ENCODE measurements at regions not wholly inside any gene's neighbourhood (a gene's known extent, or its start where the extent isn't known, plus 50 kb on each side); places are given as distances from the start of the nearest gene placed in this dataset.

- DNase-seq: no peak
Observed at GRCh38 chr20:11101696-11102095, 427.9 kb upstream of the JAG1 start.

GRCh38 chr20:11103866-11104265 lies 430.1 kb upstream of the JAG1 start:
- DNase-seq: no peak

- DNase-seq: no peak
Observed at GRCh38 chr20:11108102-11108810, 434.5 kb upstream of the JAG1 start.

DNA sequence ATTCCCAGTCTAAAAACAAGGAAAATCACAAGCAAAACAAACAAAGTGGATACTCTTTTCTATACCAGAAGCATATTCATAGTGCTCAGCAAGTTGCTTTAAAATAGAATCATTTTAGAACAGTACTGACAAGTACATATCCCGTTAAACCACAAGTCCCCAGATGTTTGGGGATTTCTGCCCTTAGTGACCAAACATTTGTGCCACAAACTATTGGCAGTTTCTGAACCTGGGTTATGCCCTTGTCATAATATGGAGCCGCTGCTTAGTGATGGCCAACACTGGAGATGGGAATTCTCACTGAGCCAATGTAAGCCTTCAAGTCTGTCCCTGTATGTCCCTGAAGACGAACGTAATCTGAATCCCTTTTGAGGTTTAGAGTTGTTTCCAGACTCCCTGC lies 436.7 kb upstream of the JAG1 start:
- no peak for DNase-seq

- no peak for DNase-seq
Observed at GRCh38 chr20:11111191-11111590, 437.4 kb upstream of the JAG1 start.

GRCh38 chr20:11112832-11113231 lies 439.0 kb upstream of the JAG1 start:
- DNase-seq: no peak

DNA sequence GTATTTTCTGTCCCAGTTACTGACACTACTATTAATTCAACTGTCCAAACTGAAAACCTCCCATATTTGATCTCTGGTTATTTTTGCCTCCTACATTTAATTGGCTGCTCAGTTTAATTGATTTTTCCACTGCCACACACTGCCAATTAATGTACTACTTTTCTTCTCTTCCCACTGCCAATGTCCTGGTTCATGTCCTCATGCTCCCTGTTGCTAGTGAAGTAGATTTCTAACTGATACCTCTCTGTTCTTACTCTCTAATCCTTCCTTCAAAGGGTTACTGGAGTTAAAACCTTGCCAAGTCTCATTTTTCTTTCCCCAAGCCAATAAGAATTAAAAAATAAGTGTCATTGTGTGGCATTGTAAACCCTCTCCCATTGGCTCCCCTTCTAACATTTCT lies 440.6 kb upstream of the JAG1 start:
- no peak for DNase-seq

- DNase-seq: no peak
Observed at GRCh38 chr20:11117808-11118528, 444.2 kb upstream of the JAG1 start.

- DNase-seq: no peak
Observed at GRCh38 chr20:11118802-11119380, 445.1 kb upstream of the JAG1 start.

- DNase-seq: no peak
Observed at GRCh38 chr20:11119573-11119972, 445.8 kb upstream of the JAG1 start.

DNA sequence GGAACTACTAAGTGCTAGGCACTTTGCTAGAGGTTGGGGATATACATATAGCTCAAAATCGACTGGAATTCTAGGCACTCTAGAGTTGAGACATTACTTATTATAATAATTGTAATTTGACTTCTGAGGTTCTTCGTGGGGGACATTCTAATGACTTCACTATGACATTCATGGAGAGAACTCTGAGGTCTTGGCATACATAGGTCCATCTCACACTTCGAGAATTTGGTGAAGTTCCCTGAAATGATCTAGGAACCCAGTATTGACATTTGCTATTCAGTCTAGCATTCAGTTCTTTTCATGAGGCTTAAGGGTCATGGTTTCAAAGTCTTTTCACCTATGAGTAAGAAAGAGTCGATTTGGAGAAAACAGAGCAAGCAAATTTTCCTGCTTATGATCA lies 446.6 kb upstream of the JAG1 start:
- DNase-seq: no peak

GRCh38 chr20:11124849-11125505 lies 451.2 kb upstream of the JAG1 start:
- no peak for DNase-seq

DNA sequence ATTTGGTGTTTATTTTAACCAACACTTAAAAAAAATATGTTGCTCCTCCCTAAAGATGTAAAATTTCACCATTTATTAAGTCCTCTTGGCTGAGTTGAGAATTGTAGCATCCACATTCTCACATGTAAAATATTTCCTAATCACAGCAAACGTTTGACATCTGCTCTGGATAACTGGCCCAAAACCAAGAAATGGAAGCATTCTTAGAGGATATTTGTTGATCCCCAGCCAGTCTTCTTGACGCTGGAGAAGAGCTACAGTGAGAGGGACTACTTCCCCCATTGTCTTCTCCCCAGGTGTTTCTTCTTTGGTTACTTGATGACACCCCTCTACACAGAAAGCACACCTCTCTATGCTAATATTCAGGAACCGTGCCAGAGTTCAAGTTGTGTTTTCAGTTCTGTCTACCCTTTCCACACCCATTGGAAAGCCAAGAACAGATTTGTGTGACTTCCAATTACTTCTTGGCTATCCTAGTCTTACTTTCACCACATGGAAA lies 454.5 kb upstream of the JAG1 start:
- no peak for DNase-seq

- DNase-seq: no peak
Observed at GRCh38 chr20:11128721-11129120, 454.9 kb upstream of the JAG1 start.

DNA sequence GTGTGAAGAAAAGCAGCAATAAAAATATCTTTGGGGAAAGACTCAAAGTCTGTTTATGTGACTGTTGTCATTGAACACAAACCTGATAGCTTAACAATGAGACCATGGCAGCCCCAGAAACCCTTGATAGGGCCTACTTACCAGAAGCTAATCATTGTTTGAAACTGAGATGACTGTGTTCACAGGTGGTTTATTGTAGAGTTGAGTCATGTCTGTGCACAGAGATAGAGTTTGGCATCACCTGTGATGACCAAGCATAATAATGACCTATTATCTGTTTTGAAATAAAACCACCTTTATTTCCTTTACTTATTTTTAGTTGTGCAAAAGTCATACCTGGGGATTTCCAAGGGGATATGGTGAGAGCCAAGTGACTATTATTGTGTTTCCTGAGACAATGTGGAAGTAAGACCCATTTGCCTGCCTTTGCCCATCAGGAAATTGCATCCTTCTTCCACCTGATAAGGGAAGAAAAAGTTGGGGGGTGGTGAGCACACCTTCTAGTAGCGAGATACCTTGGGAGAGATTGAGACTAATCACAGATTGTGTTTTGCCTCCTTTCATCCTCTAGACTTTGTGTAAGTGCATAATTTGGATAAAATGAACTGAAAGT lies 456.9 kb upstream of the JAG1 start:
- DNase-seq: no peak

- DNase-seq: no peak
Observed at GRCh38 chr20:11132819-11133415, 459.1 kb upstream of the JAG1 start.

DNA sequence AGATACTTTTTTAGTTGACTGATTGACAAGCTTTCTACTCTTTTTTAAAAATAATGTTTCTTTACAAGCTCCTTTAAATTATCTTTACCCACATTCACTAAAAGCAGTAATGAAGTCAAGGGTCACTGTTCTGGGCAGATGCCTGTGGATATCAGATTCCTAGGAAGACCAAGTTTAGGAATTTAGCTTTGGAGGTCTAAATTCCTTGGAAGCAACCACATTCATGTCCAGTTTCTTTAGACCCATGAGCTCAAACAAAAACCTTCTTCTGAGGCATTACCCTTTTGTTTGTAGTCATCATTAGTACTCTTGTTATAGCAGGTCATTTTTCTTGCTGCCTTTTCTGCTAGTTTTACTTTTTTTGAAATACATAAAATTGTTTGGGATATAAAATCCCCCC lies 462.9 kb upstream of the JAG1 start:
- no peak for DNase-seq

DNA sequence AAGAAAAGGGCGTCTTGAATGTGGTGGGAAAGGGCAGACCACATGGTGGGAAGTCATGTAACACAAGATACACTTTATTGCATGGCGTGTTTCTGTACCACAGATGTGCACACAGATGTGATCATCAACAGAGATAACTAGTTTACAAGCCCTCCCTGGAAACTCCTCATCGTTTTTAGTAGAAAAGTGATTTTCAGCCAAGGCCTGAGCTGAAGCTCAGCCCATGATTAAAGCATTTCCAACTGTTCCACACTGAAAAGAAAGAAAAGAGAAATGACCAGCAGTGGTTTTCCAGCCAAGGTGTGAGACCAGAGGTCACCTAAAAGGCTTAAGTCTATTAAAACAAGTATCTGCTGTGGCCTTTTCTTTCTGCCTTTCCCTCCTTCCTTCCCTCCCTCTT lies 463.9 kb upstream of the JAG1 start:
- no peak for DNase-seq

DNA sequence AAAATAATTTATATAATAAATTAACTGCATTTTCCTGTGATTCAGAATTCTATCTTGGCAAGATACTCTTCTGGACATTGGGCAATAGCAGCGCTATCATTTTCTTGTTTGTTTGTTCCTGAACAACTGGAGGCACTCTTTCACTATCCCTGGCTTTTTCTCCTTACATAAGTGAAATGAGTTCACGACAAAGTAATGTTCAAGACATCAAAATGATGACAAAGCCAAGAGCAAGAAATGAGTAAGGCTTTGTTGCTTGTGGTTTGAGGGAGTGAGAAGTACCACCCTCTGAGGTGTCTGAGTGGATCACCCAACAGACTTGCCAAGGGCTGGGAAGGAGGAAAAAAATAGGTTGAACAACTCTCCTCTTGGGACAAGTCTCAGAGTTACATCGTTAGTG lies 466.6 kb upstream of the JAG1 start:
- DNase-seq: no peak

DNA sequence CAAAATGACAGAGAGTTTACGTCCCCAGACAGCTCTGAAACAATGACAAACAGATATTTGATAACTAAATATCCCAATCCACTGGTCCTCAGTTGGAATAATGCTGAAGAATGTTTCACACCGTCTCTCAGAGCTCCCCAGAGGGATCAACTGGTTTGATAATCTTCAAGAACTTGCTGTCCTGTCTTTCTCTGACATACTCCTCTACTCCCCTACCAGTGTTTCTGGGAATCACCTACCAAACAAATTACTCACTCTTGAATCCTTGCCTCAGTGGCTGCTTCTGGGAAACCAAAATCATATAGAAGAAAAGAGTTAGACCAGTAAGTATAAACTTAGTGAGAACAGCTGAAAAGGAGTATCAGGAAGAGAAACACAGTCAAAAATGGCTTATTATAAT lies 469.7 kb upstream of the JAG1 start:
- DNase-seq: no peak

DNA sequence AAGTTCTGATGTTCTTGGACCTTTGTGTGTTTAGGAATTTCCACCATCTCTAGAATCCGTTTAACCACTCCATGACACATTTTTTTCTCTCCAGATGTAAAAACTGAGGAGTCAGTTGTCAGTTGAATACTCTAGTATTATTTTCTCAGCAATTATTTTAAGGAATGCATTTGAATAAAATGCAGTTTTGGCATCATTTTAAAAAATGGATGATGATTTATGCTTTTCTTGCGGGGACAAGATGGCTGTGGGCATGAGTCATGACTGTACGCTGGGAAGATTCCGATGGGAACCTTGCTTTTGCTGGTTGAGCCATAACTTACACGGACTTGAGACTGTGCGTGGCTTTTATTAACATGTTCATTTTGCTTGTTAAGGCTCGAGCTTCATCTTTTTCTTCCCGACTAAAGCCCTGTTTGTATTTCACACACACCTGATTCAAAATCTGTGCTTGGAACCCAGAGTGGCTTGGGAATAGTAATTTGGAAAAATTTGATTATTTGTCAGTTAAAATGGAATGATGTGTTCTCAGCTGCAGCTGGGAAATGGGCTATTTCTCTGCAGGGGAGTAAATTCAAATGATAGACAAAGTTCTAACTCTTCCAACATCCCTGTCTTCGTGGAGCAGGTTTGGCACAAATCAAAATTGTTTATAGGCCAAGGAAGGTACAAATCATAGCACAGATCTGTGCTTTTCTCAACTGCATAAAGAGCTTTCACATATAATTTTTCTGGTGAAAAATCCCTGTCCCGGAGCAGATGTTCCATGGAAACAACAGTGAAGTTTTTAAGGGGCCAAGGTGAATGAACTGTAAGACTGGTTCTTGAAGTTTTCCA lies 470.5 kb upstream of the JAG1 start:
- DNase-seq: no peak

- DNase-seq: no peak
Observed at GRCh38 chr20:11145616-11146015, 471.8 kb upstream of the JAG1 start.
